ENCODE measurements at regions not wholly inside any gene's neighbourhood (a gene's known extent, or its start where the extent isn't known, plus 50 kb on each side); places are given as distances from the start of the nearest gene placed in this dataset.
A peak's percentile ranks its signal among the peaks of the same experiment; 100 is the strongest.

GRCh38 chr1:244273262-244273844, 178.4 kb downstream of the ADSS2 start:
- DNase-seq (no peak), ATAC-seq (ENCODE audit: low FRiP score in 2 of 2) (no peak)
- Histone ChIP-seq H3K36me3 (no peaks in the 10 kb centered on the region), H3K4me1 (peaks cover 0 to 4% (median 2%) of the 10 kb centered on the region in 4 donors), H3K27ac (peak overlapping the region in 1 of 4 donors; percentile 18), H3K9me3 (peaks cover 0 to 5% (median 1%) of the 10 kb centered on the region in 4 donors), H3K27me3 (no peaks in the 10 kb centered on the region), H3K4me3 (no peak overlapping the region)
- TF ChIP-seq CTCF (IDR thresholded peaks at IDR 0.05) (no peak), EP300 (IDR thresholded peaks at IDR 0.05) (no peak), POLR2AphosphoS5 (IDR thresholded peaks at IDR 0.05) (no peak), POLR2A (IDR thresholded peaks at IDR 0.05) (no peak)
- 45 to 47% methylated on average over 8 of the region's 8 CpGs for WGBS, 2 donors

- peaks cover 0 to 4% (median 2%) of the 10 kb centered on the region in 4 donors for H3K4me1 ChIP-seq
- no peak overlapping the region for H3K4me3 ChIP-seq
- H3K27ac ChIP-seq: peak overlapping the region in 1 of 4 donors; percentile 18
- TF ChIP-seq EP300 (IDR thresholded peaks at IDR 0.05) (no peak), POLR2AphosphoS5 (IDR thresholded peaks at IDR 0.05) (no peak), CTCF (IDR thresholded peaks at IDR 0.05) (no peak), POLR2A (IDR thresholded peaks at IDR 0.05) (no peak)
- 59 to 66% methylated on average over 11 to 13 of the region's 13 CpGs for WGBS, 2 donors
- no peaks in the 10 kb centered on the region for H3K36me3 ChIP-seq
- H3K9me3 ChIP-seq: peaks cover 0 to 5% (median 1%) of the 10 kb centered on the region in 4 donors
- peak in 1 of 2 donors; percentile 49 for DNase-seq
- peak; percentile 75 to 95 for ATAC-seq (ENCODE audit: low FRiP score in 2 of 2)
- no peaks in the 10 kb centered on the region for H3K27me3 ChIP-seq
Measured at GRCh38 chr1:244273845-244274619, 177.7 kb downstream of the ADSS2 start.

- TF ChIP-seq POLR2A (IDR thresholded peaks at IDR 0.05) (no peak), POLR2AphosphoS5 (IDR thresholded peaks at IDR 0.05) (no peak), EP300 (IDR thresholded peaks at IDR 0.05) (no peak), CTCF (IDR thresholded peaks at IDR 0.05) (no peak)
- Histone ChIP-seq H3K27ac (no peak overlapping the region), H3K9me3 (no peaks in the 10 kb centered on the region), H3K4me1 (peaks cover 0 to 4% (median 2%) of the 10 kb centered on the region in 4 donors), H3K27me3 (no peaks in the 10 kb centered on the region), H3K36me3 (no peaks in the 10 kb centered on the region), H3K4me3 (no peak overlapping the region)
- no peak for DNase-seq
- no peak for ATAC-seq (ENCODE audit: low FRiP score in 2 of 2)
- 30 to 40% methylated on average over 3 of the region's 3 CpGs for WGBS, 2 donors
Measured at GRCh38 chr1:244276646-244277045, 175.1 kb downstream of the ADSS2 start.

- Histone ChIP-seq H3K27me3 (no peaks in the 10 kb centered on the region), H3K27ac (no peak overlapping the region), H3K9me3 (no peaks in the 10 kb centered on the region), H3K4me3 (no peak overlapping the region), H3K36me3 (no peaks in the 10 kb centered on the region), H3K4me1 (no peaks in the 10 kb centered on the region)
- WGBS, 2 donors: 71% methylated on average over 7 of the region's 7 CpGs
- TF ChIP-seq EP300 (IDR thresholded peaks at IDR 0.05) (no peak), CTCF (IDR thresholded peaks at IDR 0.05) (no peak), POLR2AphosphoS5 (IDR thresholded peaks at IDR 0.05) (no peak), POLR2A (IDR thresholded peaks at IDR 0.05) (no peak)
- DNase-seq (no peak), ATAC-seq (ENCODE audit: low FRiP score in 2 of 2) (no peak)
Measured at GRCh38 chr1:244280201-244280600, 171.5 kb downstream of the ADSS2 start.

Data from upper lobe of left lung (tissue), 6 donors.